ENCODE measurements at regions not wholly inside any gene's neighbourhood (a gene's known extent, or its start where the extent isn't known, plus 50 kb on each side); places are given as distances from the start of the nearest gene placed in this dataset.

- H3K36me3 ChIP-seq (ENCODE audit: insufficient read depth): no peaks in the 10 kb centered on the region
- no peak overlapping the region for H3K4me3 ChIP-seq (IDR thresholded peaks at IDR 0.05; ENCODE audit: insufficient read depth, low read depth, low read length)
- no peaks in the 10 kb centered on the region for H3K79me2 ChIP-seq (ENCODE audit: insufficient read depth, low read depth)
- H3K27ac ChIP-seq: no peak overlapping the region
- no peak for TF ChIP-seq CTCF (conservative IDR thresholded peaks at IDR 0.05; ENCODE audit: low read depth, low read length)
- peaks cover 6% of the 10 kb centered on the region for H3K4me1 ChIP-seq (ENCODE audit: low read depth, poor library complexity, severe bottlenecking)
- no peak overlapping the region for H2AFZ ChIP-seq (ENCODE audit: low read depth)
- no peak overlapping the region for H3K9ac ChIP-seq
- no peaks in the 10 kb centered on the region for H3K27me3 ChIP-seq (ENCODE audit: insufficient read depth, low read depth)
- H3K4me2 ChIP-seq: no peak overlapping the region
- no peaks in the 10 kb centered on the region for H4K20me1 ChIP-seq (ENCODE audit: insufficient read depth)
Measured at GRCh38 chr13:80450386-80450785, 109.5 kb upstream of the SPRY2 start.

- H4K20me1 ChIP-seq (ENCODE audit: insufficient read depth): no peaks in the 10 kb centered on the region
- H3K4me3 ChIP-seq (IDR thresholded peaks at IDR 0.05; ENCODE audit: insufficient read depth, low read depth, low read length): no peak overlapping the region
- no peaks in the 10 kb centered on the region for H3K36me3 ChIP-seq (ENCODE audit: insufficient read depth)
- no peak overlapping the region for H3K4me2 ChIP-seq
- no peak overlapping the region for H2AFZ ChIP-seq (ENCODE audit: low read depth)
- H3K79me2 ChIP-seq (ENCODE audit: insufficient read depth, low read depth): no peaks in the 10 kb centered on the region
- no peaks in the 10 kb centered on the region for H3K27me3 ChIP-seq (ENCODE audit: insufficient read depth, low read depth)
- H3K4me1 ChIP-seq (ENCODE audit: low read depth, poor library complexity, severe bottlenecking): no peaks in the 10 kb centered on the region
- H3K27ac ChIP-seq: no peak overlapping the region
- H3K9ac ChIP-seq: no peak overlapping the region
- no peak for TF ChIP-seq CTCF (conservative IDR thresholded peaks at IDR 0.05; ENCODE audit: low read depth, low read length)
Measured at GRCh38 chr13:80448725-80449124, 107.8 kb upstream of the SPRY2 start.

GRCh38 chr13:80447747-80448146 lies 106.8 kb upstream of the SPRY2 start:
- no peak for TF ChIP-seq CTCF (conservative IDR thresholded peaks at IDR 0.05; ENCODE audit: low read depth, low read length)
- no peaks in the 10 kb centered on the region for H3K4me1 ChIP-seq (ENCODE audit: low read depth, poor library complexity, severe bottlenecking)
- no peaks in the 10 kb centered on the region for H3K36me3 ChIP-seq (ENCODE audit: insufficient read depth)
- H3K27me3 ChIP-seq (ENCODE audit: insufficient read depth, low read depth): no peaks in the 10 kb centered on the region
- H2AFZ ChIP-seq (ENCODE audit: low read depth): no peak overlapping the region
- H3K27ac ChIP-seq: no peak overlapping the region
- no peak overlapping the region for H3K4me3 ChIP-seq (IDR thresholded peaks at IDR 0.05; ENCODE audit: insufficient read depth, low read depth, low read length)
- no peak overlapping the region for H3K9ac ChIP-seq
- H4K20me1 ChIP-seq (ENCODE audit: insufficient read depth): no peaks in the 10 kb centered on the region
- H3K4me2 ChIP-seq: no peak overlapping the region
- no peaks in the 10 kb centered on the region for H3K79me2 ChIP-seq (ENCODE audit: insufficient read depth, low read depth)

- Histone ChIP-seq H3K4me1 (ENCODE audit: low read depth, poor library complexity, severe bottlenecking) (no peaks in the 10 kb centered on the region), H4K20me1 (ENCODE audit: insufficient read depth) (no peaks in the 10 kb centered on the region), H3K9ac (no peak overlapping the region), H3K27ac (no peak overlapping the region), H3K4me2 (no peak overlapping the region), H2AFZ (ENCODE audit: low read depth) (no peak overlapping the region), H3K36me3 (ENCODE audit: insufficient read depth) (no peaks in the 10 kb centered on the region), H3K4me3 (IDR thresholded peaks at IDR 0.05; ENCODE audit: insufficient read depth, low read depth, low read length) (no peak overlapping the region), H3K27me3 (ENCODE audit: insufficient read depth, low read depth) (no peaks in the 10 kb centered on the region), H3K79me2 (ENCODE audit: insufficient read depth, low read depth) (no peaks in the 10 kb centered on the region)
- TF ChIP-seq CTCF (conservative IDR thresholded peaks at IDR 0.05; ENCODE audit: low read depth, low read length): no peak
Measured at GRCh38 chr13:80444240-80445015, 103.5 kb upstream of the SPRY2 start.

All from KMS-11 (cell line).